Endothelial cell of umbilical vein (primary cell): ENCODE measurements at regions not wholly inside any gene's neighbourhood (a gene's known extent, or its start where the extent isn't known, plus 50 kb on each side); places are given as distances from the start of the nearest gene placed in this dataset.

ENCODE experiments used
- BruUV-seq: library from RNA; stranded (reverse); fragments of 400-500 nt; replicated peaks from 2 replicates; lab custom pipeline; 2021; lab: Mats Ljungman, UMichigan
- CTCF ChIA-PET: fragments of 300-600, 350-600 bp; sonication (Branson Sonifier 250); formaldehyde crosslinking; loops from one replicate; lab custom pipeline; 2021; ENCODE audit warnings: antibody characterized with exemption, inconsistent platforms; lab: Charles Lee
- POLR2A ChIA-PET: fragments of 300-600, 350-600 bp; sonication (Branson Sonifier 250); formaldehyde crosslinking; loops from one replicate; lab custom pipeline; 2021; ENCODE audit warnings: antibody characterized with exemption, inconsistent platforms; lab: Charles Lee
- DNase-seq: peaks from one replicate; pipeline ENCODE4 v3.0.0-alpha.2; 2011; ENCODE audit warnings: low read depth, low spot score
- FAIRE-seq: peaks from 2 replicates; lab custom pipeline; 2011; peaks lifted over from hg19 to GRCh38; lab: Jason Lieb, UNC
- H2AFZ ChIP-seq: 2 replicates; pipeline ENCODE4 v1.6.0; 2012; ENCODE audit warnings: low read depth, low read length, control low read depth, inconsistent platforms
- H3K27ac ChIP-seq: 2 replicates; pipeline ENCODE4 v1.5.1; 2011; ENCODE audit warnings: low read depth, mild to moderate bottlenecking, control low read depth, low read length, moderate library complexity; ENCODE audit not compliant: insufficient read depth
- H3K27me3 ChIP-seq, 2 experiments: 2 replicates each; pipeline versions ENCODE4 v1.6.0 to v1.6.1; 2011; ENCODE audit warnings: low read length in 2 of 2, mixed read lengths in 1 of 2; ENCODE audit not compliant: control insufficient read depth in 2 of 2, insufficient read depth in 2 of 2
- H3K36me3 ChIP-seq, 2 experiments: 2 replicates in 1 of 2; 3 replicates in 1 of 2; pipeline ENCODE4 v1.5.1; 2011; ENCODE audit warnings: low read length in 2 of 2, mild to moderate bottlenecking in 1 of 2, moderate library complexity in 1 of 2; ENCODE audit not compliant: control insufficient read depth in 2 of 2, insufficient read depth in 2 of 2; ENCODE audit errors: extremely low read depth in 1 of 2
- H3K4me1 ChIP-seq: 3 replicates; pipeline ENCODE4 v1.5.1; 2011; ENCODE audit warnings: mild to moderate bottlenecking, low read length; ENCODE audit not compliant: control insufficient read depth, insufficient read depth; ENCODE audit errors: extremely low read depth
- H3K4me2 ChIP-seq: 2 replicates; pipeline ENCODE4 v1.6.1; 2011; ENCODE audit warnings: low read length, control low read depth, mixed read lengths; ENCODE audit not compliant: insufficient read depth
- H3K4me3 ChIP-seq, 3 experiments: fragments of 200-600 bp in 1 of 3; sonication (generic), shearing (Covaris generic) in 1 of 3; replicated peaks in 1 of 3; 2 replicates each; pipeline ENCODE4 v1.5.1; 2011 to 2016; ENCODE audit warnings: control low read depth in 3 of 3, low read length in 3 of 3, mild to moderate bottlenecking in 2 of 3, inconsistent platforms in 1 of 3, low read depth in 1 of 3, moderate library complexity in 1 of 3; ENCODE audit not compliant: insufficient read depth in 1 of 3
- H3K79me2 ChIP-seq: 2 replicates; pipeline ENCODE4 v1.6.0; 2012; ENCODE audit warnings: low read length, inconsistent platforms; ENCODE audit not compliant: control insufficient read depth, insufficient read depth
- H3K9ac ChIP-seq: replicated peaks from 2 replicates; pipeline ENCODE3; 2011; ENCODE audit warnings: low read length, control low read depth; ENCODE audit not compliant: insufficient read depth; ENCODE audit errors: extremely low read depth
- H3K9me1 ChIP-seq: replicated peaks from 3 replicates; pipeline ENCODE4 v1.6.0; 2011; ENCODE audit warnings: mild to moderate bottlenecking, low read length; ENCODE audit not compliant: control insufficient read depth, insufficient read depth; ENCODE audit errors: extremely low read depth
- H3K9me3 ChIP-seq: replicated peaks from 2 replicates; pipeline ENCODE4 v1.5.1; 2012; ENCODE audit warnings: low read length, inconsistent platforms; ENCODE audit not compliant: control insufficient read depth, insufficient read depth
- H4K20me1 ChIP-seq: replicated peaks from 2 replicates; pipeline ENCODE3; 2011; ENCODE audit warnings: mild to moderate bottlenecking, low read length; ENCODE audit not compliant: control insufficient read depth, insufficient read depth; ENCODE audit errors: extremely low read depth
- EZH2 ChIP-seq: IDR thresholded peaks from 2 replicates; pipeline ENCODE4 v1.6.1; 2012; ENCODE audit warnings: borderline replicate concordance, low read depth, mild to moderate bottlenecking, moderate library complexity, low read length, inconsistent platforms; ENCODE audit not compliant: severe bottlenecking
- FOS ChIP-seq: IDR thresholded peaks from 2 replicates; pipeline ENCODE4 v1.6.1; 2011; ENCODE audit warnings: mild to moderate bottlenecking, low read length, moderate library complexity, borderline replicate concordance; ENCODE audit not compliant: insufficient read depth
- GATA2 ChIP-seq: IDR thresholded peaks from 2 replicates; pipeline ENCODE4 v1.7.0; 2011; ENCODE audit warnings: low read depth, mild to moderate bottlenecking, moderate library complexity, mixed read lengths, low read length; ENCODE audit not compliant: insufficient read length, insufficient read depth
- JUN ChIP-seq: IDR thresholded peaks from 2 replicates; pipeline ENCODE4 v1.6.1; 2011; ENCODE audit warnings: borderline replicate concordance, low read depth; ENCODE audit not compliant: insufficient read length, insufficient read depth
- MAX ChIP-seq: IDR thresholded peaks from 2 replicates; pipeline ENCODE4 v1.6.1; 2011; ENCODE audit not compliant: insufficient read depth, insufficient read length
- MYC ChIP-seq: IDR thresholded peaks from one replicate; pipeline ENCODE4 v1.6.1; 2011; ENCODE audit warnings: mild to moderate bottlenecking, low read depth, low read length
- POLR2A ChIP-seq: IDR thresholded peaks from 2 replicates; pipeline ENCODE4 v1.6.1; 2012; ENCODE audit warnings: low read depth, mild to moderate bottlenecking, control low read depth, low read length
- POLR2AphosphoS5 ChIP-seq: IDR thresholded peaks from 2 replicates; pipeline ENCODE4 v1.6.1; 2012; ENCODE audit warnings: low read depth, mild to moderate bottlenecking, control low read depth, low read length, moderate library complexity; ENCODE audit not compliant: insufficient read depth
- dilution Hi-C: fragments of 300-500 bp; cut with MboI; formaldehyde crosslinking; loops from one replicate; pipeline ENCODE4 v1.15.0; 2019; ENCODE audit warnings: low sequenced_read_pairs; ENCODE audit not compliant: extremely low pct_ligation_motif_present
- intact Hi-C: fragments of 100-400 bp; cut with micrococcal nuclease; formaldehyde crosslinking; loops from one replicate; pipeline ENCODE4 v1.10.0; 2022
- TF ChIP-seq, protein P1 (sequence below), 2 donors: IDR thresholded peaks; 1 replicate in 1 of 2; 2 replicates in 1 of 2; pipeline ENCODE4 v1.5.1; 2011; ENCODE audit warnings: low read length in 2 of 2, mild to moderate bottlenecking in 2 of 2, moderate library complexity in 2 of 2, control low read depth in 1 of 2, inconsistent platforms in 1 of 2, low read depth in 1 of 2; ENCODE audit not compliant: insufficient read depth in 1 of 2; ENCODE audit errors: extremely low read depth in 1 of 2

DNA sequence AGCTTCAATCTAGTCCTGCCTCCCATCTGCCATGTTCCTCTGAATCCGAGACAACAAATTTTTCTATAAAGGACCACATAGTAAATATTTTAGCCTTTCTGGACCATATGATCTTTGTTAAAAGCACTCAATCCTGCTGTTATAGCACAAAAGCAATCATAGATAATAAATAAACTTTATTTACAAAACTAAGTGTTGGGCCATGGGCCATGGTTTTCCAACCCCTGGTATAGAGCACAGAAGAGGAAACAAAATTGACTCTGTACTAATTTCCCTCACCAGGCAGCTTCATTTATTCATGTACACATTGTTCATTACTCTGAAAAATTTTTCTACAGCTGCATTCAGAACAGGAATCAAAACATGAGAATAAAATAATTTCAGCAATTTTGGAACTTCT lies 288.9 kb downstream of the AGTPBP1 start:
- Histone ChIP-seq H3K4me2 (no peak overlapping the region), H2AFZ (no peak overlapping the region), H3K36me3 (no peaks in the 10 kb centered on the region), H3K9me1 (no peaks in the 10 kb centered on the region), H3K9me3 (no peaks in the 10 kb centered on the region), H3K27me3 (no peaks in the 10 kb centered on the region), H3K79me2 (no peaks in the 10 kb centered on the region), H3K4me3 (no peak overlapping the region), H4K20me1 (no peaks in the 10 kb centered on the region), H3K4me1 (no peaks in the 10 kb centered on the region), H3K9ac (no peak overlapping the region), H3K27ac (no peak overlapping the region)
- dilution Hi-C loops (no loop called here), intact Hi-C loops (no loop called here)
- ChIA-PET POLR2A (no interaction called here), CTCF (interaction anchor here (1.1 kb wide), 1 partner anchor 17 kb away, joined by 3 read pairs; no protein-coding TSS in a partner anchor)
- no TSS peak for BruUV-seq
- TF ChIP-seq MYC (no peak), GATA2 (no peak), POLR2A (no peak), JUN (no peak), FOS (no peak), MAX (no peak), POLR2AphosphoS5 (no peak), EZH2 (no peak)
- TF ChIP-seq, protein P1, sequence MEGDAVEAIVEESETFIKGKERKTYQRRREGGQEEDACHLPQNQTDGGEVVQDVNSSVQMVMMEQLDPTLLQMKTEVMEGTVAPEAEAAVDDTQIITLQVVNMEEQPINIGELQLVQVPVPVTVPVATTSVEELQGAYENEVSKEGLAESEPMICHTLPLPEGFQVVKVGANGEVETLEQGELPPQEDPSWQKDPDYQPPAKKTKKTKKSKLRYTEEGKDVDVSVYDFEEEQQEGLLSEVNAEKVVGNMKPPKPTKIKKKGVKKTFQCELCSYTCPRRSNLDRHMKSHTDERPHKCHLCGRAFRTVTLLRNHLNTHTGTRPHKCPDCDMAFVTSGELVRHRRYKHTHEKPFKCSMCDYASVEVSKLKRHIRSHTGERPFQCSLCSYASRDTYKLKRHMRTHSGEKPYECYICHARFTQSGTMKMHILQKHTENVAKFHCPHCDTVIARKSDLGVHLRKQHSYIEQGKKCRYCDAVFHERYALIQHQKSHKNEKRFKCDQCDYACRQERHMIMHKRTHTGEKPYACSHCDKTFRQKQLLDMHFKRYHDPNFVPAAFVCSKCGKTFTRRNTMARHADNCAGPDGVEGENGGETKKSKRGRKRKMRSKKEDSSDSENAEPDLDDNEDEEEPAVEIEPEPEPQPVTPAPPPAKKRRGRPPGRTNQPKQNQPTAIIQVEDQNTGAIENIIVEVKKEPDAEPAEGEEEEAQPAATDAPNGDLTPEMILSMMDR (IDR thresholded peaks at IDR 0.05; ENCODE audit: extremely low read depth in 1 of 2, insufficient read depth in 1 of 2, low read depth in 1 of 2, low read length in 2 of 2): no peak
- FAIRE-seq (no peak), DNase-seq (no peak)
